IMR-90 (cell line): ENCODE measurements at regions not wholly inside any gene's neighbourhood (a gene's known extent, or its start where the extent isn't known, plus 50 kb on each side); places are given as distances from the start of the nearest gene placed in this dataset.

ENCODE experiments used
- ATAC-seq: fragments of 200-7000 bp; cut with Tn5 transposase; 2 replicates; pipeline ENCODE4 v1.9.1; 2020; ENCODE audit warnings: low read depth, mild to moderate bottlenecking, moderate library complexity
- BruUV-seq: library from RNA; stranded (reverse); fragments of 400-500 nt; replicated peaks from 2 replicates; lab custom pipeline; 2021; lab: Mats Ljungman, UMichigan
- CTCF ChIA-PET: fragments of 300-600 bp; formaldehyde crosslinking; extraction: SDS; loops from one replicate; lab custom pipeline; 2021; ENCODE audit warnings: antibody characterized with exemption; lab: Yijun Ruan, JAX
- POLR2A ChIA-PET: fragments of 300-600 bp; sonication (Branson Sonifier 250); formaldehyde crosslinking; loops from one replicate; lab custom pipeline; 2022; ENCODE audit warnings: antibody characterized with exemption; ENCODE audit not compliant: unreplicated experiment; lab: Charles Lee
- DNase-seq: peaks from one replicate; pipeline ENCODE4 v3.0.0; 2013
- H2AFZ ChIP-seq: replicated peaks from 2 replicates; pipeline ENCODE3; 2013; ENCODE audit warnings: low read length, mild to moderate bottlenecking; ENCODE audit not compliant: poor library complexity
- H2AK5ac ChIP-seq: 2 replicates; pipeline ENCODE4 v1.6.1; 2013; ENCODE audit warnings: low read depth, low read length, inconsistent platforms
- H2AK9ac ChIP-seq: replicated peaks from 2 replicates; pipeline ENCODE3; 2013; ENCODE audit warnings: mild to moderate bottlenecking, low read depth, low read length, moderate library complexity; ENCODE audit not compliant: poor library complexity
- H2BK120ac ChIP-seq: 2 replicates; pipeline ENCODE4 v1.6.1; 2013; ENCODE audit warnings: low read depth, low read length, inconsistent platforms
- H2BK15ac ChIP-seq: 3 replicates; pipeline ENCODE4 v1.6.1; 2013; ENCODE audit warnings: low read depth, low read length, inconsistent platforms
- H2BK20ac ChIP-seq: 2 replicates; pipeline ENCODE4 v1.6.1; 2013; ENCODE audit warnings: low read depth, mild to moderate bottlenecking, inconsistent platforms, low read length, moderate library complexity
- H2BK5ac ChIP-seq: 2 replicates; pipeline ENCODE4 v1.6.1; 2013; ENCODE audit warnings: mild to moderate bottlenecking, low read depth, low read length, inconsistent platforms; ENCODE audit not compliant: poor library complexity, severe bottlenecking
- H3K14ac ChIP-seq: replicated peaks from 2 replicates; pipeline ENCODE4 v1.6.1; 2013; ENCODE audit warnings: low read depth, low read length, inconsistent platforms
- H3K18ac ChIP-seq: 2 replicates; pipeline ENCODE4 v1.6.1; 2013; ENCODE audit warnings: low read depth, low read length, control low read depth
- H3K23ac ChIP-seq: 2 replicates; pipeline ENCODE4 v1.6.1; 2013; ENCODE audit warnings: low read depth, low read length, inconsistent platforms
- H3K27ac ChIP-seq: 2 replicates; pipeline ENCODE4 v1.5.1; 2013; ENCODE audit warnings: mild to moderate bottlenecking, control low read depth, low read length; ENCODE audit not compliant: insufficient read depth
- H3K27me3 ChIP-seq: 2 replicates; pipeline ENCODE4 v1.6.1; 2013; ENCODE audit warnings: low read length; ENCODE audit not compliant: control insufficient read depth, insufficient read depth
- H3K36me3 ChIP-seq: 2 replicates; pipeline ENCODE4 v1.6.1; 2013; ENCODE audit warnings: low read length, mixed read lengths; ENCODE audit not compliant: control insufficient read depth, insufficient read depth
- H3K4ac ChIP-seq: 2 replicates; pipeline ENCODE4 v1.6.1; 2013; ENCODE audit warnings: low read depth, low read length, inconsistent platforms
- H3K4me1 ChIP-seq: 2 replicates; pipeline ENCODE4 v1.6.1; 2013; ENCODE audit warnings: low read length, mixed read lengths; ENCODE audit not compliant: control insufficient read depth, insufficient read depth
- H3K4me2 ChIP-seq: 2 replicates; pipeline ENCODE4 v1.6.1; 2013; ENCODE audit warnings: low read depth, mild to moderate bottlenecking, control low read depth, low read length, moderate library complexity
- H3K4me3 ChIP-seq: 2 replicates; pipeline ENCODE4 v1.5.1; 2013; ENCODE audit warnings: low read depth, mild to moderate bottlenecking, control low read depth, low read length, moderate library complexity; ENCODE audit not compliant: insufficient read depth
- H3K56ac ChIP-seq: 2 replicates; pipeline ENCODE4 v1.6.1; 2013; ENCODE audit warnings: low read length, inconsistent platforms; ENCODE audit not compliant: insufficient read depth; ENCODE audit errors: extremely low read depth
- H3K79me1 ChIP-seq, 2 experiments: 2 replicates each; pipeline ENCODE4 v1.6.1; 2013; ENCODE audit warnings: low read length in 2 of 2, inconsistent platforms in 1 of 2, low read depth in 1 of 2
- H3K9ac ChIP-seq: 2 replicates; pipeline ENCODE4 v1.6.1; 2013; ENCODE audit warnings: low read depth, low read length, control low read depth
- H3K9me1 ChIP-seq: 2 replicates; pipeline ENCODE4 v1.6.1; 2013; ENCODE audit warnings: low read length, inconsistent platforms; ENCODE audit not compliant: insufficient read depth
- H3K9me3 ChIP-seq: 2 replicates; pipeline ENCODE4 v1.6.1; 2013; ENCODE audit warnings: low read length; ENCODE audit not compliant: control insufficient read depth, insufficient read depth
- H4K20me1 ChIP-seq: 2 replicates; pipeline ENCODE4 v1.6.1; 2013; ENCODE audit warnings: low read length, inconsistent platforms; ENCODE audit not compliant: insufficient read depth
- H4K5ac ChIP-seq: 2 replicates; pipeline ENCODE4 v1.6.1; 2013; ENCODE audit warnings: mild to moderate bottlenecking, low read depth, low read length, control low read depth
- H4K8ac ChIP-seq, 2 experiments: 2 replicates each; pipeline ENCODE4 v1.6.1; 2013; ENCODE audit warnings: low read depth in 2 of 2, low read length in 2 of 2, control low read depth in 1 of 2, inconsistent platforms in 1 of 2
- H4K91ac ChIP-seq: 2 replicates; pipeline ENCODE4 v1.6.1; 2013; ENCODE audit warnings: low read depth, low read length, inconsistent platforms; ENCODE audit not compliant: insufficient read depth
- BHLHE40 ChIP-seq: fragments of 150-350 bp; IDR thresholded peaks from 2 replicates; pipeline ENCODE4 v1.6.1; 2016; ENCODE audit warnings: mild to moderate bottlenecking, low read depth, low read length
- CHD1 ChIP-seq: IDR thresholded peaks from 2 replicates; pipeline ENCODE4 v1.6.1; 2012; ENCODE audit warnings: low read depth, low read length, improper control_type of control experiment
- CTCF ChIP-seq: conservative IDR thresholded peaks from 2 replicates; pipeline ENCODE4 v1.5.1; 2012; ENCODE audit warnings: mild to moderate bottlenecking, low read depth, low read length, improper control_type of control experiment
- ELK1 ChIP-seq: fragments of 150-350 bp; IDR thresholded peaks from 2 replicates; pipeline ENCODE4 v1.6.1; 2016; ENCODE audit warnings: low read depth, mild to moderate bottlenecking, low read length, moderate library complexity, borderline replicate concordance
- FOS ChIP-seq: fragments of 150-350 bp; IDR thresholded peaks from 2 replicates; pipeline ENCODE4 v1.6.1; 2016; ENCODE audit warnings: low read depth, low read length
- MAZ ChIP-seq: IDR thresholded peaks from 2 replicates; pipeline ENCODE4 v1.6.1; 2012; ENCODE audit warnings: low read depth, mild to moderate bottlenecking, low read length, improper control_type of control experiment, moderate library complexity, borderline replicate concordance
- MXI1 ChIP-seq: IDR thresholded peaks from 2 replicates; pipeline ENCODE4 v1.6.1; 2012; ENCODE audit warnings: low read depth, mild to moderate bottlenecking, low read length, moderate library complexity, borderline replicate concordance
- POLR2A ChIP-seq: IDR thresholded peaks from 2 replicates; pipeline ENCODE4 v1.6.1; 2012; ENCODE audit warnings: mild to moderate bottlenecking, low read depth, low read length
- RCOR1 ChIP-seq: IDR thresholded peaks from 2 replicates; pipeline ENCODE4 v1.6.1; 2012; ENCODE audit warnings: mild to moderate bottlenecking, low read length, improper control_type of control experiment; ENCODE audit not compliant: insufficient replicate concordance
- RFX5 ChIP-seq: IDR thresholded peaks from 2 replicates; pipeline ENCODE4 v1.8.0; 2012; ENCODE audit warnings: low read depth, mild to moderate bottlenecking, low read length, moderate library complexity
- SMC3 ChIP-seq: fragments of 150-350 bp; IDR thresholded peaks from 2 replicates; pipeline ENCODE4 v1.6.1; 2016; ENCODE audit warnings: low read depth, mild to moderate bottlenecking, antibody characterized with exemption, low read length, moderate library complexity
- WGBS, 2 experiments: methylation state at CpG; one replicate each; pipeline versions ENCODE4 v1.1.5 to v1.1.7; 2013; ENCODE audit warnings: missing lambda C conversion rate in 2 of 2; ENCODE audit not compliant: insufficient read length in 1 of 2; ENCODE audit errors: extremely low coverage in 2 of 2; 5-methylcytosine and 5-hydroxymethylcytosine counted together
- dilution Hi-C: fragments of 300-500 bp; cut with HindIII; formaldehyde crosslinking; loops from one replicate; pipeline ENCODE4 v1.14.3; 2018; ENCODE audit warnings: low sequenced_read_pairs; ENCODE audit not compliant: unreplicated experiment
- in situ Hi-C: fragments of 300-500 bp; cut with MboI; formaldehyde crosslinking; loops from 3 replicates; pipeline ENCODE4 v1.14.3; 2019; ENCODE audit warnings: low sequenced_read_pairs, inconsistent platforms, mixed read lengths
- intact Hi-C: fragments of 100-400 bp; cut with micrococcal nuclease; formaldehyde crosslinking; loops from 2 replicates; pipeline ENCODE4 v1.10.0; 2022
- TF ChIP-seq, protein P1 (sequence below): fragments of 150-350 bp; IDR thresholded peaks from 2 replicates; pipeline ENCODE4 v1.6.1; 2017; ENCODE audit warnings: mild to moderate bottlenecking, antibody characterized with exemption, low read length, low read depth

DNA sequence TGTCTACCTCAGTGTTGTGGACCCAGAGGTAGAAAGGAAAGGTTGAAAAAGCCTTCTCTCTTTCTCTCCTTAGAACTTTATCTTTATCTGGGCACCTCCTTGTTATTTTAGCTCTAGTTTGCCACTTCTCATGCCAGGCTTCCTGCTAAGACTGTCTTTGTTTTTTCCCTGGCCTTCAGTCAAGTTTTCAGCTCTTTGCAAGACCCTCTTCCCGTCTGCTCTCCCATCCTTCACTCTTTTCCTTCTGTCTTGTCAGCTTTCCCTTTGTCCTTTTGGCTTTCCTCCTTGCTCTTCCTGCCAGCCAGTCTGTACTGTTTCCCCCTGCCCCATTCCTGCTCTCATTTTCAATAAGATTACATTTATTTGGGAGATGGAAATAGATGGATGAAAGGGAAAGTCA lies 86.8 kb upstream of the CCN6 start:
- Histone ChIP-seq H3K9ac (no peak overlapping the region), H3K9me1 (no peaks in the 10 kb centered on the region; the same call in 1 of the 2 replicates), H3K79me1 (0 out of 4 replicates have a peak, but pooled peaks cover 0 to under 1% of the 10 kb centered on the region in 2 experiments), H3K4me1 (peaks cover 3% of the 10 kb centered on the region), H3K4me2 (no peak overlapping the region), H3K23ac (no peak overlapping the region), H4K5ac (no peak overlapping the region), H3K56ac (no peak overlapping the region), H3K36me3 (no peaks in the 10 kb centered on the region), H2BK20ac (no peak overlapping the region), H2AK9ac (no peak overlapping the region), H4K91ac (no peak overlapping the region), H2BK5ac (no peak overlapping the region), H4K8ac (no peak overlapping the region), H2BK15ac (no peak overlapping the region), H2BK120ac (no peak overlapping the region), H2AFZ (no peak overlapping the region), H3K9me3 (no peaks in the 10 kb centered on the region), H3K4me3 (no peak overlapping the region), H3K18ac (no peak overlapping the region), H3K14ac (no peak overlapping the region), H3K27me3 (peaks cover 2% of the 10 kb centered on the region; the same call in 1 of the 2 replicates), H3K27ac (no peak overlapping the region), H2AK5ac (no peak overlapping the region), H3K4ac (no peak overlapping the region), H4K20me1 (no peaks in the 10 kb centered on the region)
- no CpG with 5 or more reads among the region's 1 CpG for WGBS, 2 experiments
- dilution Hi-C loops = no loop called here
- intact Hi-C loops = no loop called here
- in situ Hi-C loops = no loop called here
- no TSS peak for BruUV-seq
- ChIA-PET CTCF (no interaction called here), POLR2A (no interaction called here)
- TF ChIP-seq RCOR1 (no peak), CHD1 (no peak), RFX5 (no peak), FOS (no peak), ELK1 (no peak), SMC3 (no peak), POLR2A (no peak), BHLHE40 (no peak), MAZ (no peak), MXI1 (no peak), CTCF (no peak)
- TF ChIP-seq, protein P1, sequence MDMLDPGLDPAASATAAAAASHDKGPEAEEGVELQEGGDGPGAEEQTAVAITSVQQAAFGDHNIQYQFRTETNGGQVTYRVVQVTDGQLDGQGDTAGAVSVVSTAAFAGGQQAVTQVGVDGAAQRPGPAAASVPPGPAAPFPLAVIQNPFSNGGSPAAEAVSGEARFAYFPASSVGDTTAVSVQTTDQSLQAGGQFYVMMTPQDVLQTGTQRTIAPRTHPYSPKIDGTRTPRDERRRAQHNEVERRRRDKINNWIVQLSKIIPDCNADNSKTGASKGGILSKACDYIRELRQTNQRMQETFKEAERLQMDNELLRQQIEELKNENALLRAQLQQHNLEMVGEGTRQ = no peak
- DNase-seq (no peak), ATAC-seq (no peak)
